Activated T-helper 2 cell treated with anti-CD3 and anti-CD28 coated beads, Interferon-gamma antibody, Interleukin-2, Interleukin-4, amounts not matched to agents 10 μg/mL and 5 μg/mL and 100 μg/mL, durations not matched to agents 14 hours and 24 hours and 36 hours (primary cell): ENCODE measurements at regions not wholly inside any gene's neighbourhood (a gene's known extent, or its start where the extent isn't known, plus 50 kb on each side); places are given as distances from the start of the nearest gene placed in this dataset.
A peak's percentile ranks its signal among the peaks of the same experiment; 100 is the strongest.

ENCODE experiments used
- DNase-seq: peaks from one replicate; pipeline ENCODE4 v3.0.0; 2021; ENCODE audit warnings: low spot score
- H3K27ac Mint-ChIP-seq: one replicate; pipeline ENCODE4 v1.8.0; 2021; ENCODE audit warnings: mixed read lengths
- H3K27me3 Mint-ChIP-seq: one replicate; pipeline ENCODE4 v1.8.0; 2021; ENCODE audit warnings: low read depth, mixed read lengths
- H3K36me3 Mint-ChIP-seq: one replicate; pipeline ENCODE4 v1.8.0; 2021; ENCODE audit warnings: low read depth, mixed read lengths
- H3K4me1 Mint-ChIP-seq: one replicate; pipeline ENCODE4 v1.8.0; 2021; ENCODE audit warnings: low read depth, mixed read lengths
- H3K4me3 Mint-ChIP-seq: one replicate; pipeline ENCODE4 v1.8.0; 2021; ENCODE audit warnings: low read depth, mild to moderate bottlenecking, moderate library complexity, mixed read lengths
- H3K9me3 Mint-ChIP-seq: one replicate; pipeline ENCODE4 v1.8.0; 2021; ENCODE audit warnings: mixed read lengths
- intact Hi-C: fragments of 100-400 bp; cut with micrococcal nuclease; formaldehyde crosslinking; loops from one replicate; pipeline ENCODE4 v1.15.1; 2023

- Mint-ChIP-seq H3K27ac (no peak overlapping the region), H3K4me3 (no peak overlapping the region), H3K9me3 (no peaks in the 10 kb centered on the region), H3K27me3 (peaks cover 3% of the 10 kb centered on the region), H3K4me1 (peaks cover 28% of the 10 kb centered on the region), H3K36me3 (no peaks in the 10 kb centered on the region)
- intact Hi-C loops = no loop called here
- no peak for DNase-seq
Observed at GRCh38 chr10:4028854-4029583, 244.0 kb upstream of the KLF6 start.

GRCh38 chr10:4028027-4028471 lies 243.0 kb upstream of the KLF6 start:
- DNase-seq = no peak
- no peaks in the 10 kb centered on the region for H3K9me3 Mint-ChIP-seq
- no peak overlapping the region for H3K27ac Mint-ChIP-seq
- no peaks in the 10 kb centered on the region for H3K36me3 Mint-ChIP-seq
- intact Hi-C loops = no loop called here
- H3K27me3 Mint-ChIP-seq = peaks cover 3% of the 10 kb centered on the region
- no peak overlapping the region for H3K4me3 Mint-ChIP-seq
- peaks cover 18% of the 10 kb centered on the region for H3K4me1 Mint-ChIP-seq

GRCh38 chr10:4025339-4025738 lies 240.3 kb upstream of the KLF6 start:
- Mint-ChIP-seq H3K4me3 (no peak overlapping the region), H3K9me3 (no peaks in the 10 kb centered on the region), H3K36me3 (no peaks in the 10 kb centered on the region), H3K27ac (no peak overlapping the region), H3K4me1 (peaks cover 18% of the 10 kb centered on the region), H3K27me3 (peaks cover 3% of the 10 kb centered on the region)
- intact Hi-C loops = no loop called here
- DNase-seq = no peak

- no peaks in the 10 kb centered on the region for H3K9me3 Mint-ChIP-seq
- H3K27me3 Mint-ChIP-seq = peaks cover 3% of the 10 kb centered on the region
- DNase-seq = no peak
- H3K27ac Mint-ChIP-seq = no peak overlapping the region
- H3K4me3 Mint-ChIP-seq = no peak overlapping the region
- intact Hi-C loops = no loop called here
- no peaks in the 10 kb centered on the region for H3K36me3 Mint-ChIP-seq
- peaks cover 18% of the 10 kb centered on the region for H3K4me1 Mint-ChIP-seq
Observed at GRCh38 chr10:4024516-4025245, 239.7 kb upstream of the KLF6 start.

- intact Hi-C loops = no loop called here
- peaks cover 18% of the 10 kb centered on the region for H3K4me1 Mint-ChIP-seq
- no peak overlapping the region for H3K4me3 Mint-ChIP-seq
- H3K27ac Mint-ChIP-seq = no peak overlapping the region
- H3K36me3 Mint-ChIP-seq = no peaks in the 10 kb centered on the region
- no peaks in the 10 kb centered on the region for H3K9me3 Mint-ChIP-seq
- no peak for DNase-seq
- peaks cover 3% of the 10 kb centered on the region for H3K27me3 Mint-ChIP-seq
Observed at GRCh38 chr10:4024027-4024426, 239.0 kb upstream of the KLF6 start.

- H3K27ac Mint-ChIP-seq = no peak overlapping the region
- no peaks in the 10 kb centered on the region for H3K9me3 Mint-ChIP-seq
- no peaks in the 10 kb centered on the region for H3K36me3 Mint-ChIP-seq
- no peak overlapping the region for H3K4me3 Mint-ChIP-seq
- intact Hi-C loops = no loop called here
- no peak for DNase-seq
- peaks cover 21% of the 10 kb centered on the region for H3K4me1 Mint-ChIP-seq
- H3K27me3 Mint-ChIP-seq = peaks cover 3% of the 10 kb centered on the region
Observed at GRCh38 chr10:4022473-4022872, 237.5 kb upstream of the KLF6 start.

GRCh38 chr10:4020631-4021030 lies 235.6 kb upstream of the KLF6 start:
- no peaks in the 10 kb centered on the region for H3K36me3 Mint-ChIP-seq
- no peak overlapping the region for H3K4me3 Mint-ChIP-seq
- H3K9me3 Mint-ChIP-seq = no peaks in the 10 kb centered on the region
- intact Hi-C loops = no loop called here
- H3K4me1 Mint-ChIP-seq = peaks cover 19% of the 10 kb centered on the region
- DNase-seq = no peak
- H3K27ac Mint-ChIP-seq = no peak overlapping the region
- peaks cover 3% of the 10 kb centered on the region for H3K27me3 Mint-ChIP-seq

GRCh38 chr10:4018054-4018511 lies 233.1 kb upstream of the KLF6 start:
- no peak for DNase-seq
- no peaks in the 10 kb centered on the region for H3K9me3 Mint-ChIP-seq
- H3K27ac Mint-ChIP-seq = no peak overlapping the region
- no peaks in the 10 kb centered on the region for H3K36me3 Mint-ChIP-seq
- peaks cover 27% of the 10 kb centered on the region for H3K4me1 Mint-ChIP-seq
- no peak overlapping the region for H3K4me3 Mint-ChIP-seq
- intact Hi-C loops = no loop called here
- H3K27me3 Mint-ChIP-seq = no peaks in the 10 kb centered on the region

- no peaks in the 10 kb centered on the region for H3K9me3 Mint-ChIP-seq
- no peak for DNase-seq
- no peaks in the 10 kb centered on the region for H3K36me3 Mint-ChIP-seq
- H3K27me3 Mint-ChIP-seq = no peaks in the 10 kb centered on the region
- H3K27ac Mint-ChIP-seq = no peak overlapping the region
- peaks cover 33% of the 10 kb centered on the region for H3K4me1 Mint-ChIP-seq
- no peak overlapping the region for H3K4me3 Mint-ChIP-seq
- intact Hi-C loops = no loop called here
Observed at GRCh38 chr10:4017336-4017735, 232.3 kb upstream of the KLF6 start.

- peaks cover 35% of the 10 kb centered on the region for H3K4me1 Mint-ChIP-seq
Observed at GRCh38 chr10:4016214-4016740, 231.3 kb upstream of the KLF6 start.

GRCh38 chr10:4013651-4014121 lies 228.7 kb upstream of the KLF6 start:
- intact Hi-C loops = loop anchor here (5.0 kb wide), 1 partner anchor 41 kb away; no protein-coding TSS in a partner anchor
- H3K36me3 Mint-ChIP-seq = no peaks in the 10 kb centered on the region
- H3K27me3 Mint-ChIP-seq = no peaks in the 10 kb centered on the region
- peaks cover 31% of the 10 kb centered on the region for H3K4me1 Mint-ChIP-seq
- no peaks in the 10 kb centered on the region for H3K9me3 Mint-ChIP-seq
- H3K4me3 Mint-ChIP-seq = no peak overlapping the region
- DNase-seq = no peak
- peak overlapping the region; percentile 40 for H3K27ac Mint-ChIP-seq

More at GRCh38 chr10:4016214-4016740, 231.3 kb upstream of the KLF6 start:
- Mint-ChIP-seq H3K4me3 (no peak overlapping the region), H3K9me3 (no peaks in the 10 kb centered on the region), H3K36me3 (no peaks in the 10 kb centered on the region), H3K27me3 (no peaks in the 10 kb centered on the region), H3K27ac (no peak overlapping the region)
- intact Hi-C loops = no loop called here
- no peak for DNase-seq

GRCh38 chr10:4012848-4013247 lies 227.8 kb upstream of the KLF6 start:
- Mint-ChIP-seq H3K4me1 (peaks cover 24% of the 10 kb centered on the region), H3K27ac (no peak overlapping the region), H3K4me3 (no peak overlapping the region), H3K36me3 (no peaks in the 10 kb centered on the region), H3K9me3 (no peaks in the 10 kb centered on the region), H3K27me3 (no peaks in the 10 kb centered on the region)
- no peak for DNase-seq
- intact Hi-C loops = loop anchor here (5.0 kb wide), 1 partner anchor 41 kb away; no protein-coding TSS in a partner anchor
